Left lung (tissue), 4 donors: ENCODE measurements at regions not wholly inside any gene's neighbourhood (a gene's known extent, or its start where the extent isn't known, plus 50 kb on each side); places are given as distances from the start of the nearest gene placed in this dataset.

Source experiments
- ATAC-seq: fragments of 200-7000 bp; cut with Tn5 transposase; one replicate; pipeline ENCODE4 v1.9.1; 2020; ENCODE audit warnings: moderate library complexity
- DNase-seq, 4 donors: peaks; one replicate each; pipeline ENCODE4 v3.0.0-alpha.2; 2013 to 2020
- H3K27ac ChIP-seq, 2 donors: fragments of 200-600 bp; sonication (generic) in 1 of 2; one replicate each; pipeline versions ENCODE4 v1.5.0 to v1.8.0; 2020 to 2021
- H3K27me3 ChIP-seq, 2 donors: fragments of 200-600 bp; sonication (generic) in 1 of 2; one replicate each; pipeline versions ENCODE4 v1.5.0 to v1.8.0; 2020 to 2021
- H3K36me3 ChIP-seq, 2 donors: fragments of 200-600 bp; sonication (generic) in 1 of 2; one replicate each; pipeline versions ENCODE4 v1.5.0 to v1.8.0; 2020 to 2021
- H3K4me1 ChIP-seq, 2 donors: fragments of 200-600 bp; one replicate each; pipeline ENCODE4 v1.8.0; 2021
- H3K4me3 ChIP-seq, 2 donors: fragments of 200-600 bp; sonication (generic) in 1 of 2; one replicate each; pipeline versions ENCODE4 v1.5.0 to v1.8.0; 2020 to 2021; ENCODE audit warnings: mild to moderate bottlenecking in 1 of 2
- H3K9me3 ChIP-seq, 2 donors: fragments of 200-600 bp; sonication (generic) in 1 of 2; one replicate each; pipeline versions ENCODE4 v1.5.0 to v1.8.0; 2020 to 2021
- CTCF ChIP-seq, 2 donors: fragments of 200-600 bp; sonication (generic) in 1 of 2; IDR thresholded peaks; one replicate each; pipeline versions ENCODE4 v1.5.0 to v1.8.0; 2021; ENCODE audit warnings: antibody characterized with exemption in 2 of 2
- intact Hi-C, 2 donors: fragments of 100-400 bp; cut with DNase I; formaldehyde crosslinking; loops; one replicate each; pipeline versions ENCODE4 v1.11.2 to v1.14.2; 2022
- donor health status: DM: no; HTN: yes; CAD: no.
- donor health status: DM: no; HTN: no; CAD: no.

- intact Hi-C loops = loop anchor here in 1 of 2 donors (10.0 kb wide), 1 partner anchor 103 kb away; no protein-coding TSS in a partner anchor
- TF ChIP-seq CTCF (IDR thresholded peaks at IDR 0.05) = no peak
- Histone ChIP-seq H3K4me1 (no peaks in the 10 kb centered on the region), H3K27me3 (peaks cover 0 to 5% of the 10 kb centered on the region in 2 donors), H3K9me3 (no peaks in the 10 kb centered on the region), H3K27ac (no peak overlapping the region), H3K4me3 (no peak overlapping the region), H3K36me3 (no peaks in the 10 kb centered on the region)
- ATAC-seq (no peak), DNase-seq (no peak)
Observed at GRCh38 chr13:111037927-111038326, 77.2 kb upstream of the ARHGEF7 start.

- Histone ChIP-seq H3K27me3 (no peaks in the 10 kb centered on the region), H3K27ac (no peak overlapping the region), H3K4me1 (no peaks in the 10 kb centered on the region), H3K36me3 (no peaks in the 10 kb centered on the region), H3K9me3 (no peaks in the 10 kb centered on the region), H3K4me3 (no peak overlapping the region)
- DNase-seq (no peak), ATAC-seq (no peak)
- TF ChIP-seq CTCF (IDR thresholded peaks at IDR 0.05) = no peak
- intact Hi-C loops = loop anchor here in 1 of 2 donors (10.0 kb wide), 1 partner anchor 102 kb away; no protein-coding TSS in a partner anchor
Observed at GRCh38 chr13:111036665-111037064, 78.4 kb upstream of the ARHGEF7 start.

- Histone ChIP-seq H3K4me3 (no peak overlapping the region), H3K27ac (no peak overlapping the region), H3K4me1 (no peaks in the 10 kb centered on the region), H3K9me3 (no peaks in the 10 kb centered on the region), H3K27me3 (no peaks in the 10 kb centered on the region), H3K36me3 (no peaks in the 10 kb centered on the region)
- ATAC-seq (no peak), DNase-seq (no peak)
- intact Hi-C loops = loop anchor here in 1 of 2 donors (10.0 kb wide), 1 partner anchor 101 kb away; no protein-coding TSS in a partner anchor
- TF ChIP-seq CTCF (IDR thresholded peaks at IDR 0.05) = no peak
Observed at GRCh38 chr13:111035861-111036260, 79.2 kb upstream of the ARHGEF7 start.

- Histone ChIP-seq H3K36me3 (no peaks in the 10 kb centered on the region), H3K4me3 (no peak overlapping the region), H3K27me3 (no peaks in the 10 kb centered on the region), H3K9me3 (no peaks in the 10 kb centered on the region), H3K27ac (no peak overlapping the region), H3K4me1 (no peaks in the 10 kb centered on the region)
- intact Hi-C loops = loop anchor here in 1 of 2 donors (10.0 kb wide), 1 partner anchor 100 kb away; no protein-coding TSS in a partner anchor
- TF ChIP-seq CTCF (IDR thresholded peaks at IDR 0.05) = no peak
- ATAC-seq (no peak), DNase-seq (no peak)
Observed at GRCh38 chr13:111034811-111035210, 80.3 kb upstream of the ARHGEF7 start.

GRCh38 chr13:111033172-111034130, 81.7 kb upstream of the ARHGEF7 start:
- no peak for DNase-seq
- intact Hi-C loops = loop anchor here in 1 of 2 donors (10.0 kb wide), 1 partner anchor 99 kb away; no protein-coding TSS in a partner anchor
- Histone ChIP-seq H3K27me3 (peaks cover 0 to 1% of the 10 kb centered on the region in 2 donors), H3K36me3 (no peaks in the 10 kb centered on the region), H3K4me1 (no peaks in the 10 kb centered on the region), H3K9me3 (no peaks in the 10 kb centered on the region), H3K27ac (no peak overlapping the region), H3K4me3 (no peak overlapping the region)
- no peak for ATAC-seq
- no peak for TF ChIP-seq CTCF (IDR thresholded peaks at IDR 0.05)
